GM12875 (cell line): ENCODE measurements at regions not wholly inside any gene's neighbourhood (a gene's known extent, or its start where the extent isn't known, plus 50 kb on each side); places are given as distances from the start of the nearest gene placed in this dataset.

Experiments used
- H3K4me3 ChIP-seq: one replicate; pipeline ENCODE4 v1.5.1; 2011; ENCODE audit warnings: low read depth, low read length, control low read depth
- TF ChIP-seq, protein P1 (sequence below): IDR thresholded peaks from 2 replicates; pipeline ENCODE4 v1.5.1; 2011; ENCODE audit warnings: low read depth, mild to moderate bottlenecking, control low read depth, inconsistent platforms, low read length, moderate library complexity, borderline replicate concordance; ENCODE audit not compliant: insufficient read depth

DNA sequence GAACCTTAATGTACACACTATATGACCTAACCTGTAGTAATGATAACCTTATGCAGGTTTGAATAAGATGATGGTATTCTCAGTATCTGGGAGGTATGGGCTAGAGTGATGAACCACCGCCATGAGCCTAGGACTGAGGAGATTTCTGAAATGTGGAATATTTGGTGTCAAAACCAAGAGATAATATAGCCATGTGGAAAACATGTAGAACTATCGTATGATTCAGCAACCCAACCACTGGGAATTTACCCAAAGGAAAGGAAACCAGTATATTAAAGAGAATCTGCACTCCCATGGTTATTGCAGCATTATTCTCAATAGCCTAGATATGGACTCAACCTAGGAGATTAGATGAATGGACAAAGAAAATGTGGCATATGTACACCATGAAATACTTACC is 271.7 kb upstream of the BTG1 start:
- no peak overlapping the region for H3K4me3 ChIP-seq
- TF ChIP-seq, protein P1, sequence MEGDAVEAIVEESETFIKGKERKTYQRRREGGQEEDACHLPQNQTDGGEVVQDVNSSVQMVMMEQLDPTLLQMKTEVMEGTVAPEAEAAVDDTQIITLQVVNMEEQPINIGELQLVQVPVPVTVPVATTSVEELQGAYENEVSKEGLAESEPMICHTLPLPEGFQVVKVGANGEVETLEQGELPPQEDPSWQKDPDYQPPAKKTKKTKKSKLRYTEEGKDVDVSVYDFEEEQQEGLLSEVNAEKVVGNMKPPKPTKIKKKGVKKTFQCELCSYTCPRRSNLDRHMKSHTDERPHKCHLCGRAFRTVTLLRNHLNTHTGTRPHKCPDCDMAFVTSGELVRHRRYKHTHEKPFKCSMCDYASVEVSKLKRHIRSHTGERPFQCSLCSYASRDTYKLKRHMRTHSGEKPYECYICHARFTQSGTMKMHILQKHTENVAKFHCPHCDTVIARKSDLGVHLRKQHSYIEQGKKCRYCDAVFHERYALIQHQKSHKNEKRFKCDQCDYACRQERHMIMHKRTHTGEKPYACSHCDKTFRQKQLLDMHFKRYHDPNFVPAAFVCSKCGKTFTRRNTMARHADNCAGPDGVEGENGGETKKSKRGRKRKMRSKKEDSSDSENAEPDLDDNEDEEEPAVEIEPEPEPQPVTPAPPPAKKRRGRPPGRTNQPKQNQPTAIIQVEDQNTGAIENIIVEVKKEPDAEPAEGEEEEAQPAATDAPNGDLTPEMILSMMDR = no peak

DNA sequence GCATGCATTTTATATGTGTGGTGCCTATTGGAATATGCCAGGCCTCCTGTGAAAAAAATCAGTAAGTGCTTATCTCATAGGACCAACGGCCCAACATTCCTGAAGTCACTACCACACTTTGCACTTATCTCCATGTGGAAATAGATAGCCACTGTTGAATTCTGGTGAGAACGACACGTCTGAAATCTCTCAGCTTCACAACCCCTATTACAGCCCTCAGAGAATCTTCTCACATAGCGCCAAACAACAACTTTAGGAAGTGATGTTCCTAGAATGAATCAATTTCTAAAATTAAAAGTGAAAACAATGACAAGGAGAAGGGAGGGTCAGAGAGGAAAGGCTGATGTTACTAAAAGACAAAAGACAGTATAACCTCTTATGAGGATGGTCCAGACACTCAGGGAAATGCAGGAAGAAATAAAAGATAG is 270.8 kb upstream of the BTG1 start:
- TF ChIP-seq, protein P1 = no peak

DNA sequence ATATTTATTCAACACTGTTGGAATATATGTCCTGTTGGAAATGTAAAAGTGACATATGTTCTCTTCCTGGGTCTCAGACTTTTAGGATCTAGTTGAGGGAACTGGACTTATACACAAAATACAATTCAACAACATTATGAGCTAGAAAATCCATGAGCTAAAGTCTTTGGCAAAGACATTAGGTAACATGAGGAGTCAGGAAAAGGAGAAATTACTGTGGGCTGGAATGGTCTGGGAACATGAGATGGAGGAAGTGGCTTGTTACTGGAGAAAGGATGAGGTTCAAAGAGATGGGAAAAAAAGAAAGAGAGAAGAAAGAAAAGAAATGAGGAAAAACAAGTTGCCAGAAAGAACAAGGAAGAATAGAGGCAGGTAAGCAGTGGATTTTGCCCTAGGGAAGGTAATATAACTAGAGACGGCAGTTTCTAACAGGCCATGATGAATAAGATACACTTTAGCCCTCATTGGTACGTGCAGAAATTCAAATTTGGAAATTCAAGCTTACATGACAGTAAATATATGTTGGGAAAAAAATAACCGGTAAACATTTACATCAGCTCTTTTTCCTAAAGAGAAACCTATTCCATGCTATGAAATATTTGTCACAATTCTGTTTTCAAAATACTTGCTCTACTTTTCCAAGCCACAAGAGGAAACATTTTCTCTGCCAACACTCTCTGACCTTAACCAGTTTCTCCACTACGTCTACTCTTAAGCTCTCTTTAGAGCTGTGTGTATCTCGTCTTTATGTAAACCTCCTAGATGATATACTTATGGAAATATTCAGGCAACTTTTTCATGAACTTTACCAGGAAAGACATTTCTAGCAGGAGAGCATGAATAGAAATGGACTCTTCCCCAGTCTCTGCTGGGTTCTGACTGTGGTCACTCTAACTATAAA is 268.8 kb upstream of the BTG1 start:
- no peak overlapping the region for H3K4me3 ChIP-seq
- TF ChIP-seq, protein P1 = no peak

More for the DNA sequence above, 270.8 kb upstream of the BTG1 start:
- no peak overlapping the region for H3K4me3 ChIP-seq

DNA sequence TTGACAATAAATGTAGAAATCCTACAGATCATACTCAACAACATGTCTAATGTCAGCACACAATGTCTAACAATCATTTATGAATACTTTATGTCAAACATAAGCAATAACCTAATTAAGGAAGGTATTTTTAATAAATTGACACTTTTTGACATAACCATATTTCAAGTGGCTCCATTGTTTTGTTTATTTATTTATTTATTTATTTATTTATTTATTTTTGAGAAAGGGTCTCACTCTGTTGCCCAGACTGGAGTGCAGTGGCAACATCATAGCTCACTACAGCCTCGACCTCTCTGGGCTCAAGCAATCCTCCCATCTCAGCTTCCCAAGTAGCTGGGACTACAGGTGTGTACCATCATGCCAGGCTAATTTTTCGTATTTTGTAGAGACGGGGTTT is 267.6 kb upstream of the BTG1 start:
- TF ChIP-seq, protein P1 = no peak

DNA sequence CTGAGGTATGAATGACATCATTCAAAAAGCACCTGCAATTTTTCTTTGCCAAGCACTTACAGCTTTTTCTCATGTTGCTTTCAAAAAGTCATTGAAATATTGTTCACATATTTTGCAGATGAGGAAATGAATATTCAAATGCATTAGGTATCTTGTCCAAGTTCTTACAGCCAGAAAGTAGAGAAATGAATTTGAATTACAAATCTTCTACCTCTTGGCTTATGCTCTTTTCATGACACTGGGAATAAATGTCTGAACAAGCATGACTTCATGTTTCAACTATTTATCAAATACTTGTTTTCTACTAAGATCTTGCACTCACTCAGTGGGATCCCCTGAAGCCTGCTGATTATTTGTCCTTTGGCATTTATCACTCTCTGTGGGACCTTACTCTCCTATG is 267.2 kb upstream of the BTG1 start:
- TF ChIP-seq, protein P1 = no peak
- no peak overlapping the region for H3K4me3 ChIP-seq

More for the DNA sequence above, 267.6 kb upstream of the BTG1 start:
- H3K4me3 ChIP-seq = no peak overlapping the region

DNA sequence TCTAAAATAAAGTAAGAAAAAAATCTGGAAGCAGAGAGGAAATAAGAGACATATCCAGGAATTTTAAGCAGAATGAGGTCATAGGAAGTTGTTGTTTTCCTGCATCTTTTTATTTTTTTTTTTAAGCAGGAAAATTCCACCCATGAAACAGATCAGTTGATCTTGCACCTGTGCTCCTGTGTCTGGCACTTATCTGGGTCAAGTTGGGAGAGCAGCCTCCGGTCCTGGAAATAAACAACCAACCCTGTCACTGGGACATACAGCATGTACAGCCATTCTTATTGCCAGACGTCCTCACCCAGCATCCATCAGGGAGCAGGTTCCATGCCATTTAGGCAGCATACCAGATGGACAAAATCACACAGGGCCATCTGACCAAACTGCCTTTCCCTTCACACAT is 266.0 kb upstream of the BTG1 start:
- TF ChIP-seq, protein P1 = no peak

More for the DNA sequence above, 266.0 kb upstream of the BTG1 start:
- H3K4me3 ChIP-seq = no peak overlapping the region
